ENCODE measurements at regions not wholly inside any gene's neighbourhood (a gene's known extent, or its start where the extent isn't known, plus 50 kb on each side); places are given as distances from the start of the nearest gene placed in this dataset.
A peak's percentile ranks its signal among the peaks of the same experiment; 100 is the strongest.

- Histone ChIP-seq H3K4me1 (peaks cover 10% of the 10 kb centered on the region; the same call in 2 of the 3 replicates), H3K4me2 (peak overlapping the region; percentile 62), H3K27ac (peak overlapping the region in 1 of 2 experiments; percentile 39; a peak in 1 of 6 replicates), H3K4me3 (peak overlapping the region; percentile 29; the same call in 2 of the 3 replicates), H3K9me3 (no peaks in the 10 kb centered on the region)
- DNase-seq (ENCODE audit: low read depth in 1 of 2, low spot score in 1 of 2) (peak; percentile 80 to 93), FAIRE-seq (no peak), ATAC-seq (peak; percentile 66 to 69)
- CTCF ChIA-PET, result interaction anchor here (0.9 kb wide), 1 partner anchor 8 kb away, joined by 3 read pairs; no protein-coding TSS in a partner anchor
- POLR2A ChIA-PET, result interaction anchor here (0.9 kb wide), 1 partner anchor 12 kb away, joined by 4 read pairs; no protein-coding TSS in a partner anchor
- 27% methylated on average over 30 of the region's 34 CpGs for WGBS (ENCODE audit: missing lambda C conversion rate)
- TF ChIP-seq FOSB (CRISPR knock-in tag; IDR thresholded peaks at IDR 0.05) (no peak), RCOR1 (IDR thresholded peaks at IDR 0.05; ENCODE audit: low read depth, low read length) (no peak), EHMT2 (IDR thresholded peaks at IDR 0.05; ENCODE audit: low read depth) (no peak), RAD21 (conservative IDR thresholded peaks at IDR 0.05 in 1 of 2, IDR thresholded peaks at IDR 0.05 in 1 of 2) (no peak), MAZ (IDR thresholded peaks at IDR 0.05; ENCODE audit: borderline replicate concordance, low read depth, low read length) (no peak), HEYL (CRISPR knock-in tag; IDR thresholded peaks at IDR 0.05) (no peak), POLR2A (IDR thresholded peaks at IDR 0.05; ENCODE audit: low read length) (no peak), RARB (CRISPR knock-in tag; IDR thresholded peaks at IDR 0.05) (0 out of 2 replicates have a peak, but pooled peaks have one; percentile 24), KDM5A (IDR thresholded peaks at IDR 0.05) (no peak), E2F6 (IDR thresholded peaks at IDR 0.05; ENCODE audit: borderline replicate concordance, low read depth) (peak; percentile 67; the same call in 1 of the 2 replicates), PHF8 (IDR thresholded peaks at IDR 0.05; ENCODE audit: borderline replicate concordance, low read depth) (no peak), MAFK (IDR thresholded peaks at IDR 0.05; ENCODE audit: partially characterized antibody) (no peak), ZNF302 (CRISPR knock-in tag; IDR thresholded peaks at IDR 0.05) (no peak), NFE2L2 (conservative IDR thresholded peaks at IDR 0.05; ENCODE audit: low read length) (no peak), NR3C1 (IDR thresholded peaks at IDR 0.05) (no peak), HOXA7 (CRISPR knock-in tag; IDR thresholded peaks at IDR 0.05) (peak; percentile 38; the same call in 1 of the 2 replicates), SREBF2 (IDR thresholded peaks at IDR 0.05) (peak; percentile 66), CEBPB (IDR thresholded peaks at IDR 0.05) (peak in 1 of 2 experiments; percentile 66; a peak in 2 of 4 replicates), ZSCAN20 (CRISPR knock-in tag; IDR thresholded peaks at IDR 0.05) (no peak), FOXS1 (CRISPR knock-in tag; IDR thresholded peaks at IDR 0.05) (0 out of 2 replicates have a peak, but pooled peaks have one; percentile 18), MAX (IDR thresholded peaks at IDR 0.05) (peak; percentile 64; the same call in 1 of the 2 replicates)
- TF ChIP-seq, protein P1, sequence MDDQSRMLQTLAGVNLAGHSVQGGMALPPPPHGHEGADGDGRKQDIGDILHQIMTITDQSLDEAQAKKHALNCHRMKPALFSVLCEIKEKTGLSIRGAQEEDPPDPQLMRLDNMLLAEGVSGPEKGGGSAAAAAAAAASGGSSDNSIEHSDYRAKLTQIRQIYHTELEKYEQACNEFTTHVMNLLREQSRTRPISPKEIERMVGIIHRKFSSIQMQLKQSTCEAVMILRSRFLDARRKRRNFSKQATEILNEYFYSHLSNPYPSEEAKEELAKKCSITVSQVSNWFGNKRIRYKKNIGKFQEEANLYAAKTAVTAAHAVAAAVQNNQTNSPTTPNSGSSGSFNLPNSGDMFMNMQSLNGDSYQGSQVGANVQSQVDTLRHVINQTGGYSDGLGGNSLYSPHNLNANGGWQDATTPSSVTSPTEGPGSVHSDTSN (IDR thresholded peaks at IDR 0.05), result no peak
- TF ChIP-seq, protein P2, sequence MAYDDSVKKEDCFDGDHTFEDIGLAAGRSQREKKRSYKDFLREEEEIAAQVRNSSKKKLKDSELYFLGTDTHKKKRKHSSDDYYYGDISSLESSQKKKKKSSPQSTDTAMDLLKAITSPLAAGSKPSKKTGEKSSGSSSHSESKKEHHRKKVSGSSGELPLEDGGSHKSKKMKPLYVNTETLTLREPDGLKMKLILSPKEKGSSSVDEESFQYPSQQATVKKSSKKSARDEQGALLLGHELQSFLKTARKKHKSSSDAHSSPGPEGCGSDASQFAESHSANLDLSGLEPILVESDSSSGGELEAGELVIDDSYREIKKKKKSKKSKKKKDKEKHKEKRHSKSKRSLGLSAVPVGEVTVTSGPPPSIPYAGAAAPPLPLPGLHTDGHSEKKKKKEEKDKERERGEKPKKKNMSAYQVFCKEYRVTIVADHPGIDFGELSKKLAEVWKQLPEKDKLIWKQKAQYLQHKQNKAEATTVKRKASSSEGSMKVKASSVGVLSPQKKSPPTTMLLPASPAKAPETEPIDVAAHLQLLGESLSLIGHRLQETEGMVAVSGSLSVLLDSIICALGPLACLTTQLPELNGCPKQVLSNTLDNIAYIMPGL (CRISPR knock-in tag; IDR thresholded peaks at IDR 0.05; ENCODE audit: borderline replicate concordance), result no peak
- TF ChIP-seq, protein P3, sequence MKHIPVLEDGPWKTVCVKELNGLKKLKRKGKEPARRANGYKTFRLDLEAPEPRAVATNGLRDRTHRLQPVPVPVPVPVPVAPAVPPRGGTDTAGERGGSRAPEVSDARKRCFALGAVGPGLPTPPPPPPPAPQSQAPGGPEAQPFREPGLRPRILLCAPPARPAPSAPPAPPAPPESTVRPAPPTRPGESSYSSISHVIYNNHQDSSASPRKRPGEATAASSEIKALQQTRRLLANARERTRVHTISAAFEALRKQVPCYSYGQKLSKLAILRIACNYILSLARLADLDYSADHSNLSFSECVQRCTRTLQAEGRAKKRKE (CRISPR knock-in tag; IDR thresholded peaks at IDR 0.05; ENCODE audit: low read depth), result no peak
Measured at GRCh38 chr6:27684264-27685211, 211.6 kb upstream of the ZNF184 start.
